GM12801 (cell line): ENCODE measurements at regions not wholly inside any gene's neighbourhood (a gene's known extent, or its start where the extent isn't known, plus 50 kb on each side); places are given as distances from the start of the nearest gene placed in this dataset.

Experiments used
- TF ChIP-seq, protein P1 (sequence below): IDR thresholded peaks from one replicate; pipeline ENCODE4 v1.5.1; 2011; ENCODE audit warnings: control low read depth; ENCODE audit not compliant: insufficient read length; ENCODE audit errors: extremely low read depth

DNA sequence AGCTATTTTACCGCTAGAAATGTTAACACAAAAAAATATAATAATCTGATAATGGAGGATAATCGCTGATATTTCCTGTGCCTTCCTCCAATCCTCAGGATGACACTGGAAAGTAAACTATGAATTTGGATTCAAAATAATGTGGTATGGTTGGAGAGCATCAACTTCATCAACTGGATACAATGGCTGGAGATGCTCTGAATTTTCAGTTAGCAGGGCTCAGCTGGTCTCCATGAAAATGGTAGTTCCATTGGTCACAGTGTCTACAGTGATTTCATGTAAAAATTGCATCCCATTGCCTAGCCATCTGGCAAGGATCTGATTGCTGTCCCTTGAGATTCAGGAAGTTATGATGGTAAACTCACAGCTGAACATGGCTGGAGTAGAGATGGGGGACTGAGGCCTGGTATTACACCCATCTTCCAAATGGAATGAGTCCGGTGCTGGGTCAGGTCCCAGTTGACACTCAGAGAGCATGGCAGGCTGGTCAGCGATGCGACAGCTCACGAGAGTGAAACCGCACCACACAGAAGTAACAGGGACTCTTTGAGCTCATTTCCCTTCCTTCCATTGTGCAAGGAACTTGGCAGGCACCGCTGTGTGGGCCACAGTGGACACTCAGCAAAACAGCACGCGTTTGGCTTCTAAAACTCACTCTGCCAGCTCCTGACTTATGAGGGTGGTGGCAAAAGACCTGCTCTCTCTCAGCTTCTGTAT, 142.4 kb upstream of the TNFAIP3 start:
- TF ChIP-seq, protein P1, sequence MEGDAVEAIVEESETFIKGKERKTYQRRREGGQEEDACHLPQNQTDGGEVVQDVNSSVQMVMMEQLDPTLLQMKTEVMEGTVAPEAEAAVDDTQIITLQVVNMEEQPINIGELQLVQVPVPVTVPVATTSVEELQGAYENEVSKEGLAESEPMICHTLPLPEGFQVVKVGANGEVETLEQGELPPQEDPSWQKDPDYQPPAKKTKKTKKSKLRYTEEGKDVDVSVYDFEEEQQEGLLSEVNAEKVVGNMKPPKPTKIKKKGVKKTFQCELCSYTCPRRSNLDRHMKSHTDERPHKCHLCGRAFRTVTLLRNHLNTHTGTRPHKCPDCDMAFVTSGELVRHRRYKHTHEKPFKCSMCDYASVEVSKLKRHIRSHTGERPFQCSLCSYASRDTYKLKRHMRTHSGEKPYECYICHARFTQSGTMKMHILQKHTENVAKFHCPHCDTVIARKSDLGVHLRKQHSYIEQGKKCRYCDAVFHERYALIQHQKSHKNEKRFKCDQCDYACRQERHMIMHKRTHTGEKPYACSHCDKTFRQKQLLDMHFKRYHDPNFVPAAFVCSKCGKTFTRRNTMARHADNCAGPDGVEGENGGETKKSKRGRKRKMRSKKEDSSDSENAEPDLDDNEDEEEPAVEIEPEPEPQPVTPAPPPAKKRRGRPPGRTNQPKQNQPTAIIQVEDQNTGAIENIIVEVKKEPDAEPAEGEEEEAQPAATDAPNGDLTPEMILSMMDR: no peak

DNA sequence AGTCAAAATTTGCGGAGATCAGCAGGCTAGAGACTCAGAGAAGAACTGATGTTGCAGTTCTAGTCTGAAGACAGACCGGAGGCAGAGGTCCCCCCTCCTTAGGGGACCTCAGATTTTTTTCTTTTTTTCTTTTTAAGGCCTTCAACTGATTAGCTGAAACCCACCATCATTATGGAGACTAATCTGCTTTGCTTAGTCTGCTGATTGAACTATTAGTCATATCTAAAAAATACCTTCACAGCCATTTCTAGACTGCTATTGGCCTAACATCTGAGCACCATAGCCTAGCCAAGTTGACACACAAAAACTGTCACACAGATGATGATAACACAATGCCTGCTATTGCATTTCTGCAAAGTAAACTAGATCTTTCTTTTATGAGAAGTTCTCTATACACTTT, 141.1 kb upstream of the TNFAIP3 start:
- TF ChIP-seq, protein P1: no peak

DNA sequence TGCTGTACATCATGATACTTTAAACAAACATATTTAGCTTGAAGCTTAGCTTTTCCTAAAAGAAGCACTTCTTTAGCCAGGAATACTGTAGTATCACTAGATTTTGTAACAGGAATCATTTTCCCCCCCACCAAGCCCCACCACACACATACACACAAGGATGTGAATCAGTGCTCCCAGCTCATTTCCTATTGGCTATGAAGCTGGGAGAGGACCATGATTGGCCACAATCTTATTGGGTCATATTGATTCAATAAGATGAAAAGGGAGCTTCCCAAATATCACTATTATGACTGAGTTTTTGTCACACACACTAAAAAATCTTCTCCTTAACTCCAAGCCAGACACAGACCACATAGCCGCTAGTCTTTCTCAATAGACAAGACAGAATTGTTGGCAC, 140.5 kb upstream of the TNFAIP3 start:
- TF ChIP-seq, protein P1: no peak

DNA sequence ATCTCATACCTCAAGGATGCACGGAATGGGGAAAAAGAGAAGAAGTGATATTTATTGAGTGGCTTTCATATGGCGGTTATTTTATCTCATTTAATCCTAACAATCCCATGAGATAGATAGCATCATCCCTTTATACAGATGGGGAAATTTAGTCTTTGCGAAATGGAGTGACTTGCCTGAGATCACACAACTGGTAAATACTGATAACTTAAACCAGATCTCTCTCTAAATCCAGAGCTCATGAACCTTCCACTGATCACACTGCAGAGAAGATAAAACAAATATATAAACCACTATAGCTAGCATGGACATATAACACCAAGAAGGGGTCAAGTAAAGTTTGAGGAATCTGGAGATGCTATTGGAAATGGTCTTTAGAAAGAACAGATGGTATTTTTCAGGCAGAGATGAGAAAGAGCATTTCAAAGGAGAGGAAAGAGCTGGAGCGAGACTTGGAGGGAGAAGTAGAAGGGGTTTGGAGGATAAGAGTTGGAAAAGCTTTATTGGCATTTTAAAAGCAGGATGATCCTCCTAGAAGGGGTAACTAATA, 139.8 kb upstream of the TNFAIP3 start:
- TF ChIP-seq, protein P1: no peak

DNA sequence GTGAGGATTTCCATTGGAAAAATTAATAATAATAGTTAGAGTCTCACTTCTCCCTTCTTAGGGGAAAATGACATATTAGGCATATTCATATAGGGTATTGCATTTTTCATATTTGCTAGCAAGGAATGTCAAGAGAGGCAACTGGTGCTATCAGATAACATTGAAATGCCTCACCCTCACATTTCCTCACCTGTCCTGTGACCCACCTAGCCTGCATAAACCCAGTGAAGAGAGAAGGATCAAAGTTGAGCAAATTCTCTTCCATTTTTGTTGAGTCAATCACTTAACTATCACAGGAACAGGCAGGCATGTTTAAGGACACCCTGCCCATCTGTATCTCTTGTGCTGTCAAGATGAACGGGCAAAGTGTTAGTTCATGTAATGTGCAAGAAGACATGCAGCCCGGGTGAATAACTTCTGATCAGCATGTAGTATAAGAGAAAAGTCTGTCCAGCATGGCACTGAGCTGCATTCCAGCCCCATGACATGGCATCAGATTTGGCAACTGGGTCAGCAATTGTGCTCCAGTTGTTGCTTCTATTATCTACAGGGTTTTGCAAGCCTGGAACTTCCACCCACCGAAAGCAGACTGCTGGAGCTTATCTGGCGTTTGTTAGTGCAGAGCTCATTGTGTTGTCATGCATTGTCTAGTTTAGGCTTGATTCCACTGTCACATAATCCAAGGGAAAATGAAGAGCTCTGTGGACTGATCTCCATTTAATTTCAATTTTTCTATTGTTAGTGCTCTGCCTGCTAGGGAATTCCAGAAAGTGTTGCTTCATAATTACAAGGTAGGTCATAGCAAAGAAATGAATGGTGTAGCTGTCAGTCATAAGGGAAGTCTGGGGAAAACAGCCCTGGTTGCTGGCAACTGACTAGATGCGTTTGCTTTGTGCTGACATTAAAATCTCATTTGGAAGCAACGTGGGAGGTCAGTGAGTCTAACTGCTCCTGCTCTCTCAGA, 138.4 kb upstream of the TNFAIP3 start:
- TF ChIP-seq, protein P1: no peak

DNA sequence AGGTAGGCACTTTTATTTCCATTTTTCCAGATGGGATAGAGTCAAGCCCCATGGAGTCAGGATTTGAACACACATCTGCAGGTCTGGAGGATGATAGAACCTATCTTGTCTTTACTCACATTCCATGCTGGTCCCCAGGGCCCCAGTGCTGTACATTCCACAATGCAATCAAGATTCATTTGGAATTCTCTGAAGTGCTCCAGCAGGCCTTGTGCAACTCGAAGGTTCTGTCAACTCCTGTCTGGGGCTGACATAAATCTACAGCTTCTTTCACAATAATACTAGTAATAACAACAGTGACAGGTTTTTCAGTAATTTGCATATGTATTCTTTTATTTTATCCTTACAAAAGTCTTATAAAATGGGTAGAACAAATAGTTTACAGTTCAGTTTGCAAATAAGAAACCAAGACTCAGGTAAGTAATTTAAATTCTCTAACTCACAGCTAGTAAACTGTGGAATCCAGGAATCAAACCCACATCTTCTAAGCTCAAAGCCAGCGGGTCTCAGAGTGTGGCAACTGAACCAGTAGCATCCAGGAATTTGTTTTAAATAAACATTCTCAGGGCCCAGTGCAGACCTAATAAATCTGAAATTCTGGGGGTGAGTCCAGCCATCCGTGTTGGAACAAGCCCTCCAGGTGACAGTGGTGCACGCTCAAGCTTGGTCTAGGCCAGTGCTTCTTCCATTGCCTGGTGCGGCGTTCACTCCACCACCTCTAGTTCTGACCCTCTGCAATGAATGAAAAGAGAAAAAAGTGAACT, 137.0 kb upstream of the TNFAIP3 start:
- TF ChIP-seq, protein P1: no peak

DNA sequence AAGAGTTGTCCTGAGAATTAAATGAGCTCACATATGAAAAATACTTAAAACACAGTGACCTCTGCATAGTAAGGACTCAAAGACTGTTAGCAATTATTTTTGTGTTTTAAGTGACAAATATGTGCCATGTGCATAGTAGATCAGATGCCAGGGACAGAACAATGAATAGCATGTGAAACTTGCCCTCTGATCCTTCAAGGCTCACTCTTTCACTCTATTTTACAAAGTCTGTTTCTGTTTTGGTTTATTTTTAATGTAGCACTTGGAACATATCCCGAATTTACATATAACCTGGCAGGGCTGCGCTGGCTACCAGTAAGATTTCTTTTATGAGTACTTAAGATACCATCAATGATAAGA, 135.5 kb upstream of the TNFAIP3 start:
- TF ChIP-seq, protein P1: no peak
